ENCODE measurements at regions not wholly inside any gene's neighbourhood (a gene's known extent, or its start where the extent isn't known, plus 50 kb on each side); places are given as distances from the start of the nearest gene placed in this dataset.
"Not testable (repeated sequence)": the region's sequence is repeated elsewhere in the genome, so short reads cannot be mapped to it uniquely, and the experiment has no call there.

GRCh38 chr12:5280086-5280485 lies 151.8 kb upstream of the NTF3 start:
- WGBS, 2 experiments (ENCODE audit: insufficient coverage in 2 of 2) = 76 to 81% methylated on average over 5 of the region's 5 CpGs
- Histone ChIP-seq H3K36me3 (ENCODE audit: control insufficient read depth, insufficient read depth, low read length) (no peaks in the 10 kb centered on the region), H3K4me3 (ENCODE audit: extremely low read depth, insufficient read depth, low read length, poor library complexity, severe bottlenecking) (no peak overlapping the region)

DNA sequence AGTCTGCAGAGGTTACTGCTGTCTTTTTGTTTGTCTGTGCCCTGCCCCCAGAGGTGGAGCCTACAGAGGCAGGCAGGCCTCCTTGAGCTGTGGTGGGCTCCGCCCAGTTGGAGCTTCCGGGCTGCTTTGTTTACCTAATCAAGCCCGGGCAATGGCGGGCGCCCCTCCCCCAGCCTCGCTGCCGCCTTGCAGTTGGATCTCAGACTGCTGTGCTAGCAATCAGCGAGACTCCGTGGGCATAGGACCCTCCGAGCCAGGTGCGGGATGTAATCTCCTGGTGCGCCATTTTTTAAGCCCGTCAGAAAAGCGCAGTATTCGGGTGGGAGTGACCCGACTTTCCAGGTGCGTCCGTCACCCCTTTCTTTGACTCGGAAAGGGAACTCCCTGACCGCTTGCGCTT lies 141.5 kb upstream of the NTF3 start:
- peak overlapping the region; percentile 5 for H3K4me3 ChIP-seq (ENCODE audit: extremely low read depth, insufficient read depth, low read length, poor library complexity, severe bottlenecking)
- not testable (repeated sequence) for H3K9me3 ChIP-seq (ENCODE audit: control insufficient read depth, low read length); H3K27ac ChIP-seq (ENCODE audit: low read depth, low read length, severe bottlenecking); H3K4me1 ChIP-seq (ENCODE audit: control insufficient read depth, insufficient read depth, low read length, poor library complexity, severe bottlenecking); H3K36me3 ChIP-seq (ENCODE audit: control insufficient read depth, insufficient read depth, low read length)
- 75% methylated on average over 8 of the region's 21 CpGs; no CpG with 5 or more reads in 1 of the 2 experiments for WGBS, 2 experiments (ENCODE audit: insufficient coverage in 2 of 2)

More at GRCh38 chr12:5280086-5280485, 151.8 kb upstream of the NTF3 start:
- Histone ChIP-seq H3K27ac (ENCODE audit: low read depth, low read length, severe bottlenecking) (no peak overlapping the region), H3K4me1 (ENCODE audit: control insufficient read depth, insufficient read depth, low read length, poor library complexity, severe bottlenecking) (no peaks in the 10 kb centered on the region), H3K9me3 (ENCODE audit: control insufficient read depth, low read length) (no peaks in the 10 kb centered on the region)

GRCh38 chr12:5292651-5293050 lies 139.3 kb upstream of the NTF3 start:
- WGBS, 2 experiments (ENCODE audit: insufficient coverage in 2 of 2) = 97 to 98% methylated on average over 4 to 5 of the region's 5 CpGs
- Histone ChIP-seq H3K4me1 (ENCODE audit: control insufficient read depth, insufficient read depth, low read length, poor library complexity, severe bottlenecking) (no peaks in the 10 kb centered on the region), H3K4me3 (ENCODE audit: extremely low read depth, insufficient read depth, low read length, poor library complexity, severe bottlenecking) (no peak overlapping the region), H3K36me3 (ENCODE audit: control insufficient read depth, insufficient read depth, low read length) (no peaks in the 10 kb centered on the region), H3K27ac (ENCODE audit: low read depth, low read length, severe bottlenecking) (no peak overlapping the region), H3K9me3 (ENCODE audit: control insufficient read depth, low read length) (no peaks in the 10 kb centered on the region)

DNA sequence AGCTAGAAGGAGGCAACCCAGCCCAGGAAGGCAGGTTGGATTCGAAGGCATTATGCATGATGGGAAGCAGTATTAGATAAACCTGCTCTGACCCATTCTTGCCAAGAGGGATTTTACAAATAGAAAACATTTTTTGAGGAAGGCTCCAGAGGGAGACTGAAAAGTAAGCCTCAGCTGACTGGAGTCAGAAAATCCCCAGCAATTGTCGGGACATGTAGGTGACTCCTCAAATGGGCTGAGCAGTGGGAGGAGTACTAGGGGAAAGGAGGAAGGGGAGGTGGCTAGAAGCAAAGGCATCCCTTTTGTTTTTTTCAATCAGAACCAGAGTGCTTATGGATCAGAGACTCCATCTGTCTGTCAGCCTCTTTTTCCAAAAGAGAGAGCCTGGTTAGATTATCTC lies 138.1 kb upstream of the NTF3 start:
- WGBS, 2 experiments (ENCODE audit: insufficient coverage in 2 of 2) = 84 to 94% methylated on average over 2 of the region's 2 CpGs

DNA sequence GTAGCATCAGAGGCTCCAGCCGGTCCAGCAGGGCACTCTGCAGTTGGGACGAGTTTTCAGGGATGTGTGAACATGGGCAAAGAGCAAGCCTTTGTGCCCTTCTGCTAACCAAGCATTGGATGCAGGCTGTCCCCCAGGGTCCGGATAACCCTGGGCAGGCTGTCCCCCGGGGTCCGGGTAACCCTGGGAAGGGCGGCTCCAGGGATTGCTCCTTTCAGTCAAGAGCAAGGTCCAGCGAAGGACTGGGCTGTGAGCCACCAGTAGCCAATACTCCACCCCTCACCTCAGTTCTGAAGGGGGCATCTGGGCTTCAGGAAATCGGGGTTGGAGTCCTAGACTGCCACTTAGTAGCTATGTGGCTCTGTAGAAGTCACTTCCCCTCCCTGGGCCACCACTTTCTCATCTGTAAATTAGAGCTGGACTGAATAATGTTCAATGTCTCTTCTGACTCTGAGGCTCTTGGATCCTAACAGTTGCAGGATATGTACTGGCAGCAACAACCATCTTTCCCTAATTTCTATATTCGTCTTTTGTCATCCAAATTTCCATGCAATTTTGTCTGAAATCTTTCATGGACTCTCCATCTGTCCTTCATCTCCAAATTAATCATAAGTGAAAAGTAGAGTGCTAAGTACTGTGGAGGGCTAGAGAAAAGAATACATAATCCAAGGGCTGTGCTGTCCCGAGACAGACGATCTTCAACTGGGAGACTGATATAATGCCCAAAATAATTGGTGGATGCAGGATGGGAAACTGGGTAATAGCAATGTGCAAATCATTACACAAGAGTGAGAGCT lies 137.4 kb upstream of the NTF3 start:
- WGBS, 2 experiments (ENCODE audit: insufficient coverage in 2 of 2) = 81 to 92% methylated on average over 7 to 9 of the region's 11 CpGs
- no peak overlapping the region for H3K27ac ChIP-seq (ENCODE audit: low read depth, low read length, severe bottlenecking)
- H3K4me1 ChIP-seq (ENCODE audit: control insufficient read depth, insufficient read depth, low read length, poor library complexity, severe bottlenecking) = no peaks in the 10 kb centered on the region
- no peak overlapping the region for H3K4me3 ChIP-seq (ENCODE audit: extremely low read depth, insufficient read depth, low read length, poor library complexity, severe bottlenecking)
- H3K9me3 ChIP-seq (ENCODE audit: control insufficient read depth, low read length) = no peaks in the 10 kb centered on the region
- H3K36me3 ChIP-seq (ENCODE audit: control insufficient read depth, insufficient read depth, low read length) = no peaks in the 10 kb centered on the region

More for the DNA sequence above, 138.1 kb upstream of the NTF3 start:
- Histone ChIP-seq H3K36me3 (ENCODE audit: control insufficient read depth, insufficient read depth, low read length) (no peaks in the 10 kb centered on the region), H3K9me3 (ENCODE audit: control insufficient read depth, low read length) (no peaks in the 10 kb centered on the region), H3K4me1 (ENCODE audit: control insufficient read depth, insufficient read depth, low read length, poor library complexity, severe bottlenecking) (no peaks in the 10 kb centered on the region), H3K27ac (ENCODE audit: low read depth, low read length, severe bottlenecking) (no peak overlapping the region), H3K4me3 (ENCODE audit: extremely low read depth, insufficient read depth, low read length, poor library complexity, severe bottlenecking) (no peak overlapping the region)

- Histone ChIP-seq H3K4me3 (ENCODE audit: extremely low read depth, insufficient read depth, low read length, poor library complexity, severe bottlenecking) (no peak overlapping the region), H3K9me3 (ENCODE audit: control insufficient read depth, low read length) (no peaks in the 10 kb centered on the region), H3K4me1 (ENCODE audit: control insufficient read depth, insufficient read depth, low read length, poor library complexity, severe bottlenecking) (no peaks in the 10 kb centered on the region), H3K27ac (ENCODE audit: low read depth, low read length, severe bottlenecking) (no peak overlapping the region), H3K36me3 (ENCODE audit: control insufficient read depth, insufficient read depth, low read length) (no peaks in the 10 kb centered on the region)
- no CpG with 5 or more reads among the region's 3 CpGs for WGBS, 2 experiments (ENCODE audit: insufficient coverage in 2 of 2)
Measured at GRCh38 chr12:5295151-5295550, 136.8 kb upstream of the NTF3 start.

- no peaks in the 10 kb centered on the region for H3K4me1 ChIP-seq (ENCODE audit: control insufficient read depth, insufficient read depth, low read length, poor library complexity, severe bottlenecking)
- no peak overlapping the region for H3K4me3 ChIP-seq (ENCODE audit: extremely low read depth, insufficient read depth, low read length, poor library complexity, severe bottlenecking)
- H3K9me3 ChIP-seq (ENCODE audit: control insufficient read depth, low read length) = no peaks in the 10 kb centered on the region
- no peak overlapping the region for H3K27ac ChIP-seq (ENCODE audit: low read depth, low read length, severe bottlenecking)
- 100% methylated on average over 1 of the region's 2 CpGs; no CpG with 5 or more reads in 1 of the 2 experiments for WGBS, 2 experiments (ENCODE audit: insufficient coverage in 2 of 2)
- H3K36me3 ChIP-seq (ENCODE audit: control insufficient read depth, insufficient read depth, low read length) = no peaks in the 10 kb centered on the region
Measured at GRCh38 chr12:5295996-5296395, 135.9 kb upstream of the NTF3 start.

DNA sequence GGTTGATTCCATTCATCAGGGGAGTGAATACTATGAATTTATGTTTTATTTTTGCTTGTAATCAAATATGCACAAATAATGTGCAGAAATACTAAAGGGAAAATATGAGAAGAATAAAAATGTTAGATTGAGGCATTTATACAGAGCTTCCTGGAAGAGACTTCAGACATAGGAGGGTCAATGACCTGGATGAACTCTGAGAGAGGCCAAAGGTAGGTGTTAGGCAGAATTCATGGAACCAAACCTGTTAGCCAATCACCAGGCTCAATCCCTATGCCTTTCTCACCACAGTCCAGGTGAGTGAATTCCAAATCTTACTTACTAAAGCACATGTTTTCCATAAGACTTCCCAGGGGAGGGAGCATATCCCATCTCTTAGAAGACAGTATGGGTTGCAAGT lies 130.4 kb upstream of the NTF3 start:
- Histone ChIP-seq H3K4me1 (ENCODE audit: control insufficient read depth, insufficient read depth, low read length, poor library complexity, severe bottlenecking) (no peaks in the 10 kb centered on the region), H3K27ac (ENCODE audit: low read depth, low read length, severe bottlenecking) (no peak overlapping the region)

DNA sequence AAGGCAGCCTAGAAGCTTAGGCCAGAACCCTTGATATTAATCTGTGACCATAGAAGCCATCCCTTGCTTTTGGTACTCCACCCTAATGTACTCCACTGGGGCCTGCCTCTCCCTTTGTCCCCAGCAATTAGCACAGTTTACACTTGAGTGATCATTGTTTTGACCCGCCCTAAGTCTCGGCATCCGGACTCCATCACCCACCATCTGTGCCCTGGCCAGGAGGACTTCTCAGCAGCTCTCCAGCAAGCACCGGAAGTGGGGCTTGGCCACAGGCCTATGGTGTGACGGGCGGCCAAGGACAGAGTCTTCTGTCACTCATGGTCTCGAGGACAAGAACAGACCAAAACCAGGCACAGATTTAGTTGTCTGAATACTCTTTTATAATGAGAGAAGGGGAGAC lies 126.5 kb upstream of the NTF3 start:
- no peaks in the 10 kb centered on the region for H3K36me3 ChIP-seq (ENCODE audit: control insufficient read depth, insufficient read depth, low read length)
- H3K9me3 ChIP-seq (ENCODE audit: control insufficient read depth, low read length) = no peaks in the 10 kb centered on the region
- no peak overlapping the region for H3K27ac ChIP-seq (ENCODE audit: low read depth, low read length, severe bottlenecking)
- H3K4me3 ChIP-seq (ENCODE audit: extremely low read depth, insufficient read depth, low read length, poor library complexity, severe bottlenecking) = no peak overlapping the region
- WGBS, 2 experiments (ENCODE audit: insufficient coverage in 2 of 2) = 94 to 95% methylated on average over 6 of the region's 7 CpGs
- no peaks in the 10 kb centered on the region for H3K4me1 ChIP-seq (ENCODE audit: control insufficient read depth, insufficient read depth, low read length, poor library complexity, severe bottlenecking)

More for the DNA sequence above, 130.4 kb upstream of the NTF3 start:
- no peaks in the 10 kb centered on the region for H3K9me3 ChIP-seq (ENCODE audit: control insufficient read depth, low read length)
- H3K4me3 ChIP-seq (ENCODE audit: extremely low read depth, insufficient read depth, low read length, poor library complexity, severe bottlenecking) = no peak overlapping the region
- H3K36me3 ChIP-seq (ENCODE audit: control insufficient read depth, insufficient read depth, low read length) = no peaks in the 10 kb centered on the region

GRCh38 chr12:5305886-5306545 lies 125.9 kb upstream of the NTF3 start:
- no peaks in the 10 kb centered on the region for H3K36me3 ChIP-seq (ENCODE audit: control insufficient read depth, insufficient read depth, low read length)
- no peaks in the 10 kb centered on the region for H3K9me3 ChIP-seq (ENCODE audit: control insufficient read depth, low read length)
- H3K4me3 ChIP-seq (ENCODE audit: extremely low read depth, insufficient read depth, low read length, poor library complexity, severe bottlenecking) = no peak overlapping the region
- 80 to 93% methylated on average over 1 to 2 of the region's 4 CpGs for WGBS, 2 experiments (ENCODE audit: insufficient coverage in 2 of 2)
- no peaks in the 10 kb centered on the region for H3K4me1 ChIP-seq (ENCODE audit: control insufficient read depth, insufficient read depth, low read length, poor library complexity, severe bottlenecking)
- no peak overlapping the region for H3K27ac ChIP-seq (ENCODE audit: low read depth, low read length, severe bottlenecking)

GRCh38 chr12:5307065-5307464 lies 124.8 kb upstream of the NTF3 start:
- Histone ChIP-seq H3K9me3 (ENCODE audit: control insufficient read depth, low read length) (no peaks in the 10 kb centered on the region), H3K4me1 (ENCODE audit: control insufficient read depth, insufficient read depth, low read length, poor library complexity, severe bottlenecking) (no peaks in the 10 kb centered on the region), H3K27ac (ENCODE audit: low read depth, low read length, severe bottlenecking) (no peak overlapping the region), H3K36me3 (ENCODE audit: control insufficient read depth, insufficient read depth, low read length) (no peaks in the 10 kb centered on the region), H3K4me3 (ENCODE audit: extremely low read depth, insufficient read depth, low read length, poor library complexity, severe bottlenecking) (no peak overlapping the region)
- 71 to 83% methylated on average over 1 to 2 of the region's 3 CpGs for WGBS, 2 experiments (ENCODE audit: insufficient coverage in 2 of 2)

Measured in mesodermal cell (in vitro differentiated cells).